Gastroesophageal sphincter (tissue), 4 donors: ENCODE measurements at regions not wholly inside any gene's neighbourhood (a gene's known extent, or its start where the extent isn't known, plus 50 kb on each side); places are given as distances from the start of the nearest gene placed in this dataset.
A peak's percentile ranks its signal among the peaks of the same experiment; 100 is the strongest.

Source experiments
- ATAC-seq: fragments of 150-250 bp; one replicate; pipeline ENCODE4 v1.9.1; 2016; ENCODE audit warnings: mild to moderate bottlenecking, moderate library complexity
- H3K27ac ChIP-seq, 4 donors: fragments of 200-600 bp; sonication (generic) in 3 of 4; 1 replicate in 3 of 4; 2 replicates in 1 of 4; pipeline ENCODE4 v1.5.1; 2016 to 2019
- H3K27me3 ChIP-seq: fragments of 200-600 bp; sonication (generic); one replicate; pipeline ENCODE4 v1.5.1; 2019
- H3K36me3 ChIP-seq, 2 donors: fragments of 200-600 bp; sonication (generic); one replicate each; pipeline ENCODE4 v1.5.1; 2019; ENCODE audit warnings: control low read depth in 1 of 2
- H3K4me1 ChIP-seq, 3 donors: fragments of 200-600 bp; sonication (generic); 1 replicate in 2 of 3; 2 replicates in 1 of 3; pipeline ENCODE4 v1.5.1; 2016 to 2019; ENCODE audit warnings: control low read depth in 2 of 3
- H3K4me3 ChIP-seq, 2 donors: fragments of 200-600 bp; sonication (generic); one replicate each; pipeline ENCODE4 v1.5.1; 2019; ENCODE audit warnings: mild to moderate bottlenecking in 1 of 2, moderate library complexity in 1 of 2
- H3K9me3 ChIP-seq, 3 donors: fragments of 200-600 bp; sonication (generic); one replicate each; pipeline ENCODE4 v1.5.1; 2017 to 2019; ENCODE audit warnings: control low read depth in 2 of 3
- CTCF ChIP-seq, 4 experiments: fragments of 200-600 bp in 2 of 4; fragments of 450-650 bp in 2 of 4; sonication (generic) in 1 of 4; IDR thresholded peaks; one replicate each; pipeline ENCODE4 v1.5.1; 2017 to 2019; ENCODE audit warnings: antibody characterized with exemption in 4 of 4, mild to moderate bottlenecking in 2 of 4, moderate library complexity in 2 of 4
- EP300 ChIP-seq: sonication (generic); formaldehyde crosslinking; IDR thresholded peaks from one replicate; pipeline ENCODE4 v1.6.1; 2017; ENCODE audit warnings: antibody characterized with exemption, mild to moderate bottlenecking
- POLR2A ChIP-seq, 2 donors: fragments of 450-650 bp; IDR thresholded peaks; one replicate each; pipeline ENCODE4 v1.6.1; 2017; ENCODE audit warnings: antibody characterized with exemption in 2 of 2, mild to moderate bottlenecking in 2 of 2, moderate library complexity in 1 of 2
- POLR2AphosphoS5 ChIP-seq: sonication (generic); formaldehyde crosslinking; IDR thresholded peaks from one replicate; pipeline ENCODE4 v1.6.1; 2017; ENCODE audit warnings: antibody characterized with exemption
- WGBS, 2 donors: methylation state at CpG; one replicate each; pipeline ENCODE4 v1.1.5; 2018; ENCODE audit warnings: low coverage in 1 of 2; 5-methylcytosine and 5-hydroxymethylcytosine counted together

GRCh38 chr15:25618161-25618560, 179.3 kb upstream of the UBE3A start:
- Histone ChIP-seq H3K27me3 (no peaks in the 10 kb centered on the region), H3K4me3 (no peak overlapping the region), H3K9me3 (no peaks in the 10 kb centered on the region), H3K4me1 (no peaks in the 10 kb centered on the region), H3K36me3 (no peaks in the 10 kb centered on the region), H3K27ac (no peak overlapping the region)
- ATAC-seq: no peak
- WGBS, 2 donors: 88% methylated on average over 7 of the region's 7 CpGs; no CpG with 5 or more reads in 1 of the 2 donors
- no peak for TF ChIP-seq POLR2A (IDR thresholded peaks at IDR 0.05)
- TF ChIP-seq POLR2AphosphoS5: no peak
- no peak for TF ChIP-seq CTCF (IDR thresholded peaks at IDR 0.05)
- no peak for TF ChIP-seq EP300

DNA sequence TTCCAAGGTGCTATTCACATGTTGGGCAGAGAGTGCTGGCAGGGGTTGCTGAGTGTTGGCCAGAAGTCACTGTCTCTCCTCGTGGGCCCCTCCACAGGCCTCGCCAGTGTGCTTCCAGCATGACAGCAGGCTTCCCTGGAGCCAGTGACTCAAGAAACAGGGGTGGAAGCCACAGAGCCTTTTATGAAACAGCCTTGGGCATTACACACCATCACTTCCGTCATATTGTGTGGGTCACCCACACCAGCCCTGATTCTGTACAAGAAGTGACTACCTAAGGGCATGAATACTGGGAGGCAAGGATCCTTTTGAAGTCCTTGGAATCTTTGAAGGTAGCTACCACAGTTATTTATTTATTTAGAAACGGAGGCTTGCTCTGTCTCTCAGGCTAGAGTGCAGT, 177.6 kb upstream of the UBE3A start:
- no peak for ATAC-seq
- Histone ChIP-seq H3K4me1 (no peaks in the 10 kb centered on the region), H3K9me3 (no peaks in the 10 kb centered on the region), H3K4me3 (no peak overlapping the region), H3K27ac (no peak overlapping the region), H3K36me3 (no peaks in the 10 kb centered on the region), H3K27me3 (no peaks in the 10 kb centered on the region)
- no peak for TF ChIP-seq POLR2A (IDR thresholded peaks at IDR 0.05)
- TF ChIP-seq CTCF (IDR thresholded peaks at IDR 0.05): no peak
- no peak for TF ChIP-seq POLR2AphosphoS5
- no peak for TF ChIP-seq EP300
- 60 to 71% methylated on average over 1 of the region's 4 CpGs for WGBS, 2 donors

DNA sequence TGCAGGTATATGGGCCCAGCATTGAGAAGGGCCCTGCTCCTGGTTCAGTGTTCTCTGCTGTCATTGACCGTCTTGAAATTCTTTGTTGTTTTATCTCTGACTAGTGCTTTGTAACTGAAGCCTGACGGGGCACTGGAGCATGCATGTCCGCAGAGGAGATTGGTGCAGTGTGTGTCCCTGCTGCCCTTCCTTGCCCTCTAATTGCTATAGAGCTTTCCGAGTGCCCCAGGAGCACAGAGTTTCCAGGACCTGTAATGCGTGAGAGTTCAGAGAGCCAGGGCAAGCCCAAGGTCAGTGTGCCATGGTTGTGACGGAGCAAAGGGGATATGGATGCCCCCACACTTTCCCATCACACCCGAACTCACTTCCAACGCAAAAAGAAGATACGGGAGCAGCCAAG, 174.3 kb upstream of the UBE3A start:
- Histone ChIP-seq H3K4me1 (no peaks in the 10 kb centered on the region), H3K36me3 (no peaks in the 10 kb centered on the region), H3K27ac (no peak overlapping the region), H3K4me3 (no peak overlapping the region), H3K9me3 (no peaks in the 10 kb centered on the region), H3K27me3 (no peaks in the 10 kb centered on the region)
- TF ChIP-seq POLR2AphosphoS5: no peak
- TF ChIP-seq POLR2A (IDR thresholded peaks at IDR 0.05): no peak
- no peak for TF ChIP-seq CTCF (IDR thresholded peaks at IDR 0.05)
- no peak for TF ChIP-seq EP300
- ATAC-seq: no peak
- WGBS, 2 donors: 80 to 87% methylated on average over 1 to 6 of the region's 9 CpGs

DNA sequence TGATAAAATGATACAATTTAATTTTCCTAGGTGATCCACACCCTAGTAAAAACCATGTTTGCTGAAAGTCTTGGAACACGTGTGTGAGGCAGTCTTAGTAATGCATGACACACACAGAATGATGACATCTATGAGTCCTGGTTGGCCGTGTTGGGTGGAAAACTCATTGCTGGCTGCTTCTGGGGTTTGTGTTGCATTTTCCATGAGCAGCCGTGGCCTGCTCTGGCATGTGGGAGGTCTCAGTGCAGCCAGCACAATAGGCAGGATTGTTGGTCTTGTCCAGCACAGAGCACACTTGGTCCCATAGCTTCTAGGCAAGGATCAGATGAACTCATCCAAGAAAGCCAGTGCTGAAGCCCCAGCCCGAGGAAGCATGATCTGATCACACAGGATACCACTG, 172.8 kb upstream of the UBE3A start:
- TF ChIP-seq CTCF (IDR thresholded peaks at IDR 0.05) (no peak), POLR2A (IDR thresholded peaks at IDR 0.05) (no peak), EP300 (no peak), POLR2AphosphoS5 (no peak)

GRCh38 chr15:25609371-25609770, 170.5 kb upstream of the UBE3A start:
- H3K36me3 ChIP-seq: no peaks in the 10 kb centered on the region
- TF ChIP-seq POLR2AphosphoS5: no peak
- no peak for TF ChIP-seq POLR2A (IDR thresholded peaks at IDR 0.05)
- TF ChIP-seq CTCF (IDR thresholded peaks at IDR 0.05): no peak
- no peak for TF ChIP-seq EP300
- no peak for ATAC-seq
- no peak overlapping the region for H3K4me3 ChIP-seq
- peaks cover 0 to under 1% (median 0%) of the 10 kb centered on the region in 3 donors for H3K9me3 ChIP-seq
- H3K27me3 ChIP-seq: no peaks in the 10 kb centered on the region
- WGBS, 2 donors: 55 to 69% methylated on average over 3 of the region's 5 CpGs
- H3K27ac ChIP-seq: no peak overlapping the region
- H3K4me1 ChIP-seq: no peaks in the 10 kb centered on the region

More for the DNA sequence above, 172.8 kb upstream of the UBE3A start:
- H3K4me3 ChIP-seq: no peak overlapping the region
- H3K36me3 ChIP-seq: no peaks in the 10 kb centered on the region
- 59 to 74% methylated on average over 2 to 3 of the region's 4 CpGs for WGBS, 2 donors
- no peaks in the 10 kb centered on the region for H3K9me3 ChIP-seq
- no peaks in the 10 kb centered on the region for H3K4me1 ChIP-seq
- ATAC-seq: peak; percentile 80
- H3K27ac ChIP-seq: no peak overlapping the region
- no peaks in the 10 kb centered on the region for H3K27me3 ChIP-seq
